ENCODE measurements at regions not wholly inside any gene's neighbourhood (a gene's known extent, or its start where the extent isn't known, plus 50 kb on each side); places are given as distances from the start of the nearest gene placed in this dataset.

- CTCF ChIA-PET, result no interaction called here
- peaks cover 0 to 6% of the 10 kb centered on the region in 2 donors for H3K27me3 Mint-ChIP-seq
Measured at GRCh38 chr3:182220471-182220870, 508.7 kb downstream of the SOX2 start.

GRCh38 chr3:182226995-182227394, 515.3 kb downstream of the SOX2 start:
- H3K9me3 Mint-ChIP-seq, result peaks cover 3 to 14% (median 9%) of the 10 kb centered on the region in 3 donors
- ATAC-seq (replicated peaks in 1 of 4) (no peak), DNase-seq (no peak)
- H3K36me3 Mint-ChIP-seq, result no peaks in the 10 kb centered on the region
- Histone ChIP-seq H3K36me3 (ENCODE audit: control insufficient read depth in 2 of 2, extremely low read depth in 1 of 2, insufficient read depth in 1 of 2, low read length in 1 of 2) (no peaks in the 10 kb centered on the region), H3K9me3 (no peaks in the 10 kb centered on the region), H3K4me3 (ENCODE audit: control insufficient read depth in 1 of 2, extremely low read depth in 1 of 2, low read length in 1 of 2) (no peak overlapping the region), H3K27me3 (replicated peaks in 1 of 2; ENCODE audit: control insufficient read depth in 2 of 2, extremely low read depth in 1 of 2, insufficient read depth in 2 of 2, low read length in 1 of 2) (no peaks in the 10 kb centered on the region), H3K4me1 (ENCODE audit: control insufficient read depth in 1 of 2, extremely low read depth in 1 of 2, insufficient read depth in 2 of 2, low read length in 2 of 2) (no peaks in the 10 kb centered on the region), H3K27ac (ENCODE audit: low read length) (no peak overlapping the region)
- 40% methylated on average over 1 of the region's 4 CpGs for WGBS (ENCODE audit: insufficient coverage)
- ChIA-PET POLR2A (no interaction called here), CTCF (no interaction called here)
- H3K27me3 Mint-ChIP-seq, result no peaks in the 10 kb centered on the region
- H3K4me3 Mint-ChIP-seq, result no peak overlapping the region
- H3K27ac Mint-ChIP-seq, result no peak overlapping the region
- H3K4me1 Mint-ChIP-seq, result no peaks in the 10 kb centered on the region

More at GRCh38 chr3:182220471-182220870, 508.7 kb downstream of the SOX2 start:
- ATAC-seq (replicated peaks in 1 of 4) (no peak), DNase-seq (no peak)
- Mint-ChIP-seq H3K27ac (no peak overlapping the region), H3K36me3 (no peaks in the 10 kb centered on the region), H3K4me3 (no peak overlapping the region), H3K4me1 (no peaks in the 10 kb centered on the region), H3K9me3 (peaks cover 0 to 3% (median 0%) of the 10 kb centered on the region in 3 donors)
- no peaks in the 10 kb centered on the region for H3K27me3 ChIP-seq (replicated peaks in 1 of 2; ENCODE audit: control insufficient read depth in 2 of 2, extremely low read depth in 1 of 2, insufficient read depth in 2 of 2, low read length in 1 of 2)
- H3K4me1 ChIP-seq (ENCODE audit: control insufficient read depth in 1 of 2, extremely low read depth in 1 of 2, insufficient read depth in 2 of 2, low read length in 2 of 2), result no peaks in the 10 kb centered on the region
- no peak overlapping the region for H3K27ac ChIP-seq (ENCODE audit: low read length)
- POLR2A ChIA-PET, result no interaction called here
- H3K9me3 ChIP-seq, result no peaks in the 10 kb centered on the region
- H3K36me3 ChIP-seq (ENCODE audit: control insufficient read depth in 2 of 2, extremely low read depth in 1 of 2, insufficient read depth in 1 of 2, low read length in 1 of 2), result no peaks in the 10 kb centered on the region
- H3K4me3 ChIP-seq (ENCODE audit: control insufficient read depth in 1 of 2, extremely low read depth in 1 of 2, low read length in 1 of 2), result no peak overlapping the region
- WGBS (ENCODE audit: insufficient coverage), result 83% methylated on average over 1 of the region's 1 CpG

GRCh38 chr3:182233405-182233804, 521.7 kb downstream of the SOX2 start:
- Histone ChIP-seq H3K9me3 (no peaks in the 10 kb centered on the region), H3K36me3 (ENCODE audit: control insufficient read depth in 2 of 2, extremely low read depth in 1 of 2, insufficient read depth in 1 of 2, low read length in 1 of 2) (no peaks in the 10 kb centered on the region), H3K4me3 (ENCODE audit: control insufficient read depth in 1 of 2, extremely low read depth in 1 of 2, low read length in 1 of 2) (no peak overlapping the region), H3K27ac (ENCODE audit: low read length) (no peak overlapping the region), H3K4me1 (ENCODE audit: control insufficient read depth in 1 of 2, extremely low read depth in 1 of 2, insufficient read depth in 2 of 2, low read length in 2 of 2) (no peaks in the 10 kb centered on the region), H3K27me3 (replicated peaks in 1 of 2; ENCODE audit: control insufficient read depth in 2 of 2, extremely low read depth in 1 of 2, insufficient read depth in 2 of 2, low read length in 1 of 2) (no peaks in the 10 kb centered on the region)
- Mint-ChIP-seq H3K4me1 (no peaks in the 10 kb centered on the region), H3K9me3 (peaks cover 0 to 7% (median 0%) of the 10 kb centered on the region in 3 donors), H3K27ac (no peak overlapping the region), H3K36me3 (no peaks in the 10 kb centered on the region), H3K4me3 (no peak overlapping the region), H3K27me3 (no peaks in the 10 kb centered on the region)
- DNase-seq (no peak), ATAC-seq (replicated peaks in 1 of 4) (no peak)
- ChIA-PET POLR2A (no interaction called here), CTCF (interaction anchor here in 1 of 2 donors (0.6 kb wide), 1 partner anchor 1481 kb away, joined by 3 read pairs; no protein-coding TSS in a partner anchor)
- WGBS (ENCODE audit: insufficient coverage), result 100% methylated on average over 1 of the region's 1 CpG

- Histone ChIP-seq H3K9me3 (no peaks in the 10 kb centered on the region), H3K27ac (ENCODE audit: low read length) (no peak overlapping the region), H3K27me3 (replicated peaks in 1 of 2; ENCODE audit: control insufficient read depth in 2 of 2, extremely low read depth in 1 of 2, insufficient read depth in 2 of 2, low read length in 1 of 2) (no peaks in the 10 kb centered on the region), H3K4me3 (ENCODE audit: control insufficient read depth in 1 of 2, extremely low read depth in 1 of 2, low read length in 1 of 2) (no peak overlapping the region), H3K4me1 (ENCODE audit: control insufficient read depth in 1 of 2, extremely low read depth in 1 of 2, insufficient read depth in 2 of 2, low read length in 2 of 2) (no peaks in the 10 kb centered on the region), H3K36me3 (ENCODE audit: control insufficient read depth in 2 of 2, extremely low read depth in 1 of 2, insufficient read depth in 1 of 2, low read length in 1 of 2) (no peaks in the 10 kb centered on the region)
- Mint-ChIP-seq H3K36me3 (no peaks in the 10 kb centered on the region), H3K4me3 (no peak overlapping the region), H3K9me3 (peaks cover 0 to 7% (median 0%) of the 10 kb centered on the region in 3 donors), H3K4me1 (no peaks in the 10 kb centered on the region), H3K27me3 (no peaks in the 10 kb centered on the region), H3K27ac (no peak overlapping the region)
- no peak for DNase-seq
- ChIA-PET POLR2A (no interaction called here), CTCF (interaction anchor here in 1 of 2 donors (0.6 kb wide), 1 partner anchor 1482 kb away, joined by 3 read pairs; no protein-coding TSS in a partner anchor)
- ATAC-seq (replicated peaks in 1 of 4), result no peak
- no CpG with 5 or more reads among the region's 3 CpGs for WGBS (ENCODE audit: insufficient coverage)
Measured at GRCh38 chr3:182233957-182234356, 522.2 kb downstream of the SOX2 start.

GRCh38 chr3:182234881-182235280, 523.2 kb downstream of the SOX2 start:
- DNase-seq, result no peak

GRCh38 chr3:182235504-182235903, 523.8 kb downstream of the SOX2 start:
- H3K4me1 Mint-ChIP-seq, result no peaks in the 10 kb centered on the region
- no peaks in the 10 kb centered on the region for H3K36me3 ChIP-seq (ENCODE audit: control insufficient read depth in 2 of 2, extremely low read depth in 1 of 2, insufficient read depth in 1 of 2, low read length in 1 of 2)
- no peaks in the 10 kb centered on the region for H3K27me3 ChIP-seq (replicated peaks in 1 of 2; ENCODE audit: control insufficient read depth in 2 of 2, extremely low read depth in 1 of 2, insufficient read depth in 2 of 2, low read length in 1 of 2)
- DNase-seq (no peak), ATAC-seq (replicated peaks in 1 of 4) (no peak)
- ChIA-PET POLR2A (no interaction called here), CTCF (no interaction called here)
- H3K4me3 Mint-ChIP-seq, result no peak overlapping the region
- no peaks in the 10 kb centered on the region for H3K4me1 ChIP-seq (ENCODE audit: control insufficient read depth in 1 of 2, extremely low read depth in 1 of 2, insufficient read depth in 2 of 2, low read length in 2 of 2)
- H3K9me3 Mint-ChIP-seq, result peaks cover 0 to 7% (median 0%) of the 10 kb centered on the region in 3 donors
- H3K9me3 ChIP-seq, result no peaks in the 10 kb centered on the region
- no peaks in the 10 kb centered on the region for H3K27me3 Mint-ChIP-seq
- WGBS (ENCODE audit: insufficient coverage), result no CpG with 5 or more reads among the region's 2 CpGs
- no peak overlapping the region for H3K4me3 ChIP-seq (ENCODE audit: control insufficient read depth in 1 of 2, extremely low read depth in 1 of 2, low read length in 1 of 2)
- no peak overlapping the region for H3K27ac ChIP-seq (ENCODE audit: low read length)
- no peak overlapping the region for H3K27ac Mint-ChIP-seq
- no peaks in the 10 kb centered on the region for H3K36me3 Mint-ChIP-seq

More at GRCh38 chr3:182234881-182235280, 523.2 kb downstream of the SOX2 start:
- no peaks in the 10 kb centered on the region for H3K27me3 Mint-ChIP-seq
- H3K27ac Mint-ChIP-seq, result no peak overlapping the region
- no CpG with 5 or more reads among the region's 2 CpGs for WGBS (ENCODE audit: insufficient coverage)
- peaks cover 0 to 7% (median 0%) of the 10 kb centered on the region in 3 donors for H3K9me3 Mint-ChIP-seq
- Histone ChIP-seq H3K27ac (ENCODE audit: low read length) (no peak overlapping the region), H3K9me3 (no peaks in the 10 kb centered on the region), H3K36me3 (ENCODE audit: control insufficient read depth in 2 of 2, extremely low read depth in 1 of 2, insufficient read depth in 1 of 2, low read length in 1 of 2) (no peaks in the 10 kb centered on the region), H3K4me1 (ENCODE audit: control insufficient read depth in 1 of 2, extremely low read depth in 1 of 2, insufficient read depth in 2 of 2, low read length in 2 of 2) (no peaks in the 10 kb centered on the region), H3K27me3 (replicated peaks in 1 of 2; ENCODE audit: control insufficient read depth in 2 of 2, extremely low read depth in 1 of 2, insufficient read depth in 2 of 2, low read length in 1 of 2) (no peaks in the 10 kb centered on the region), H3K4me3 (ENCODE audit: control insufficient read depth in 1 of 2, extremely low read depth in 1 of 2, low read length in 1 of 2) (no peak overlapping the region)
- no peak for ATAC-seq (replicated peaks in 1 of 4)
- no peak overlapping the region for H3K4me3 Mint-ChIP-seq
- H3K4me1 Mint-ChIP-seq, result no peaks in the 10 kb centered on the region
- ChIA-PET POLR2A (no interaction called here), CTCF (no interaction called here)
- no peaks in the 10 kb centered on the region for H3K36me3 Mint-ChIP-seq

- Histone ChIP-seq H3K36me3 (ENCODE audit: control insufficient read depth in 2 of 2, extremely low read depth in 1 of 2, insufficient read depth in 1 of 2, low read length in 1 of 2) (no peaks in the 10 kb centered on the region), H3K27ac (ENCODE audit: low read length) (no peak overlapping the region), H3K4me3 (ENCODE audit: control insufficient read depth in 1 of 2, extremely low read depth in 1 of 2, low read length in 1 of 2) (no peak overlapping the region), H3K27me3 (replicated peaks in 1 of 2; ENCODE audit: control insufficient read depth in 2 of 2, extremely low read depth in 1 of 2, insufficient read depth in 2 of 2, low read length in 1 of 2) (no peaks in the 10 kb centered on the region), H3K9me3 (no peaks in the 10 kb centered on the region), H3K4me1 (ENCODE audit: control insufficient read depth in 1 of 2, extremely low read depth in 1 of 2, insufficient read depth in 2 of 2, low read length in 2 of 2) (no peaks in the 10 kb centered on the region)
- WGBS (ENCODE audit: insufficient coverage), result 84% methylated on average over 6 of the region's 8 CpGs
- no peaks in the 10 kb centered on the region for H3K27me3 Mint-ChIP-seq
- CTCF ChIA-PET, result no interaction called here
- H3K4me3 Mint-ChIP-seq, result no peak overlapping the region
- H3K4me1 Mint-ChIP-seq, result no peaks in the 10 kb centered on the region
- no peaks in the 10 kb centered on the region for H3K36me3 Mint-ChIP-seq
- no peak overlapping the region for H3K27ac Mint-ChIP-seq
- ATAC-seq (replicated peaks in 1 of 4) (no peak), DNase-seq (no peak)
- H3K9me3 Mint-ChIP-seq, result no peaks in the 10 kb centered on the region
- POLR2A ChIA-PET, result no interaction called here
Measured at GRCh38 chr3:182238126-182238525, 526.4 kb downstream of the SOX2 start.
